GM13976 (cell line): ENCODE measurements at regions not wholly inside any gene's neighbourhood (a gene's known extent, or its start where the extent isn't known, plus 50 kb on each side); places are given as distances from the start of the nearest gene placed in this dataset.

ENCODE experiments used
- DNase-seq: peaks from one replicate; pipeline ENCODE4 v3.0.0; 2012; ENCODE audit warnings: low spot score
- CTCF ChIP-seq: IDR thresholded peaks from 2 replicates; pipeline ENCODE4 v1.5.1; 2012; ENCODE audit warnings: borderline replicate concordance, mild to moderate bottlenecking; ENCODE audit not compliant: insufficient read depth; ENCODE audit errors: extremely low read depth, missing control alignments, control extremely low read depth
- in situ Hi-C: fragments of 300-500 bp; cut with MboI; formaldehyde crosslinking; loops from one replicate; pipeline ENCODE4 v1.12.0; 2022; ENCODE audit warnings: low sequenced_read_pairs, mixed read lengths, inconsistent platforms; ENCODE audit not compliant: unreplicated experiment

- no peak for TF ChIP-seq CTCF
- in situ Hi-C loops, result no loop called here
- no peak for DNase-seq
Observed at GRCh38 chr5:124652514-124652819, 94.0 kb downstream of the ZNF608 start.

GRCh38 chr5:124651663-124652513 is 94.6 kb downstream of the ZNF608 start:
- in situ Hi-C loops, result no loop called here
- peak; percentile 76 for DNase-seq
- TF ChIP-seq CTCF, result no peak

- no peak for DNase-seq
- in situ Hi-C loops, result no loop called here
- TF ChIP-seq CTCF, result no peak
Observed at GRCh38 chr5:124650951-124651662, 95.3 kb downstream of the ZNF608 start.

- TF ChIP-seq CTCF, result no peak
- peak; percentile 71 for DNase-seq
- in situ Hi-C loops, result no loop called here
Observed at GRCh38 chr5:124650147-124650561, 96.3 kb downstream of the ZNF608 start.

- DNase-seq, result peak; percentile 84
- in situ Hi-C loops, result no loop called here
- no peak for TF ChIP-seq CTCF
Observed at GRCh38 chr5:124649491-124650146, 96.8 kb downstream of the ZNF608 start.

- no peak for TF ChIP-seq CTCF
- DNase-seq, result no peak
- in situ Hi-C loops, result no loop called here
Observed at GRCh38 chr5:124648902-124649467, 97.5 kb downstream of the ZNF608 start.
